ENCODE measurements at regions not wholly inside any gene's neighbourhood (a gene's known extent, or its start where the extent isn't known, plus 50 kb on each side); places are given as distances from the start of the nearest gene placed in this dataset.

DNA sequence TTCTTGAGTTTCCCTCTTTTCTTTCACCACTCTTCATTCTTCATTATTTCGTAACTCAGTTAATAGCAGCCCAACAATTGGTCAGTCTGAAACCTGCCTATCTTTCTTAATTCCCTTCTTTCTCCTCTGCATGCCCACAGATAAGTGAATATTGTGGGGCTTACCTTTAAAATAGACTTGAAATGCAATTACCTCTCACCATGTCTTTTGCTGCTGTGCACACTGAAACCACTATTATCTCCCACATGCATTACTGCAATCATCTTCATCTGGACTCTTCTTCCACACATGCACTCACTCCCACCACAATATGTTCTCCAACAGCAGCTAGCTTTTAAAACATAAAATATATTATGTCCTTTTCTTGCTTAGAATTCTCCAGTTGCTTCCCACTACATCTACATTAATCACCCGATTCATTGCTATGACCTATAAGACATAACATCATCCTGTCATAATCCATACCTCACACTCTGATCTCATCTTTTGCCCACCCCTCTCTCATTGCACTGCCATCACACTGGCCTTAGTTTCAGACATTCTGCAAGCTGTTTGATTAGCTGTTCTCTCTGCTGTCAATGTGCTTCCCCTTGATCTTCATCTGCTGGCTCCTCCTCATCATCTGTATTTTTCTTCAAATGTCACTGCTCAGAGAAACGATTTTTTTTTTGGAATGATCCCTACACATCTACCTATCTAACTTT is 304.8 kb downstream of the PTPRC start:
- TF ChIP-seq EZH2 (IDR thresholded peaks at IDR 0.05; ENCODE audit: borderline replicate concordance, insufficient read depth, low read length, poor library complexity, severe bottlenecking) (no peak), CTCF (IDR thresholded peaks at IDR 0.05; ENCODE audit: poor library complexity, severe bottlenecking) (no peak), POLR2AphosphoS5 (IDR thresholded peaks at IDR 0.05) (peak; percentile 63), RAD21 (conservative IDR thresholded peaks at IDR 0.05) (no peak), MXI1 (conservative IDR thresholded peaks at IDR 0.05; ENCODE audit: poor library complexity, severe bottlenecking) (no peak)

Measured in neural cell (in vitro differentiated cells).